ENCODE measurements at regions not wholly inside any gene's neighbourhood (a gene's known extent, or its start where the extent isn't known, plus 50 kb on each side); places are given as distances from the start of the nearest gene placed in this dataset.

GRCh38 chr13:107365466-107366215 lies 797.7 kb upstream of the ARGLU1 start:
- no peak for TF ChIP-seq ATF6 (CRISPR knock-in tag; IDR thresholded peaks at IDR 0.05)
- no peak for TF ChIP-seq KAT7 (CRISPR knock-in tag; IDR thresholded peaks at IDR 0.05; ENCODE audit: borderline replicate concordance)
- TF ChIP-seq CTCF (IDR thresholded peaks at IDR 0.05) = no peak
- no peak for TF ChIP-seq EMX1 (CRISPR knock-in tag; IDR thresholded peaks at IDR 0.05)
- no peak for TF ChIP-seq PREB (CRISPR knock-in tag; IDR thresholded peaks at IDR 0.05; ENCODE audit: borderline replicate concordance)
- TF ChIP-seq FOXK1 (CRISPR knock-in tag; IDR thresholded peaks at IDR 0.05) = no peak
- no peak for TF ChIP-seq RORB (CRISPR knock-in tag; IDR thresholded peaks at IDR 0.05)
- TF ChIP-seq SOX15 (CRISPR knock-in tag; IDR thresholded peaks at IDR 0.05) = no peak
- TF ChIP-seq USF2 (CRISPR knock-in tag; IDR thresholded peaks at IDR 0.05) = no peak
